ENCODE measurements at regions not wholly inside any gene's neighbourhood (a gene's known extent, or its start where the extent isn't known, plus 50 kb on each side); places are given as distances from the start of the nearest gene placed in this dataset.

- TF ChIP-seq CTCF (IDR thresholded peaks at IDR 0.05; ENCODE audit: low read depth, low read length, poor library complexity, severe bottlenecking) (no peak), EZH2phosphoT487 (IDR thresholded peaks at IDR 0.05; ENCODE audit: borderline replicate concordance, low read length) (no peak)
Observed at GRCh38 chr9:79812099-79812498, 240.3 kb downstream of the TLE4 start.
